ENCODE measurements at regions not wholly inside any gene's neighbourhood (a gene's known extent, or its start where the extent isn't known, plus 50 kb on each side); places are given as distances from the start of the nearest gene placed in this dataset.
A peak's percentile ranks its signal among the peaks of the same experiment; 100 is the strongest.
"Not testable (repeated sequence)": the region's sequence is repeated elsewhere in the genome, so short reads cannot be mapped to it uniquely, and the experiment has no call there.

DNA sequence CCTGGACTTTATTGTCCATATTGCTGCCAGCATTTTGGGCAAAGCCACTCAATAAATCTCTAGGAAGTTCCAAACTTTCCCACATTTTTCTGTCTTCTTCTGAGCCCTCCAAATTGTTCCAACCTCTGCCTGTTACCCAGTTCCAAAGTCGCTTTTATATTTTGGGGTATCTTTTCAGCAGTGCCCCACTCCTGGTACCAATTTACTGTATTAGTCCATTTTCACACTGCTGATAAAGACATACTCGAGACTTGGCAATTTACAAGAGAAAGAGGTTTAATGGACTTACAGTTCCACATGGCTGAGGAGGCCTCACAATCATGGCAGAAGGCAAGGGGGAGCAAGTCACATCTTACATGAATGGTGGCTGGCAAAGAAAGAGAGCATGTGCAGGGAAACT is 53.4 kb downstream of the AHSP start:
- not testable (repeated sequence) for DNase-seq

DNA sequence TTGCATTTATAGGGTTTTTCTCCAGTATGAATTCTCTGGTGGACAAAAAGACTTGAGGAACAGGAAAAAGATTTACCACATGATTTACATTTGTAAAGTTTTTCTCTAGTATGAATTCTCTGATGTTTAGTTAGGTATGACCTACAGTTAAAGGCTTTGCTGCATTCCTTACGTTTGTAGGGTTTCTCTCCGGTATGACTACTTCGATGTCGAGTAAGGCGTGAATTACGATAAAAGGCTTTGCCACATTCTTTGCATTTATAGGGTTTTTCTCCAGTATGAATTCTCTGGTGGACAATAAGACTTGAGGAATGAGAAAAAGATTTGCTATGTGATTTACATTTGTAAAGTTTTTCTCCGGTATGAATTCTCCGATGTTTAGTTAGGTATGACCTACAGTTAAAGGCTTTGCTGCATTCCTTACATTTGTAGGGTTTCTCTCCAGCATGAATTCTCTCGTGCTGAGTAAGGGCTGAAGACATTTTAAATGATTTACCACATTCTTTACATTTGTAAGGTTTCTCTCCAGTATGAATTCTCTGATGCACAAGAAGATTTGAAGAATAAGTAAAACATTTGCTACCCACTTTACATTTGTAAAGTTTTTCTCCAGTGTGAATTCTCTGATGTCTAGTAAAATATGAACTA is 74.2 kb downstream of the AHSP start:
- DNase-seq: not testable (repeated sequence)

DNA sequence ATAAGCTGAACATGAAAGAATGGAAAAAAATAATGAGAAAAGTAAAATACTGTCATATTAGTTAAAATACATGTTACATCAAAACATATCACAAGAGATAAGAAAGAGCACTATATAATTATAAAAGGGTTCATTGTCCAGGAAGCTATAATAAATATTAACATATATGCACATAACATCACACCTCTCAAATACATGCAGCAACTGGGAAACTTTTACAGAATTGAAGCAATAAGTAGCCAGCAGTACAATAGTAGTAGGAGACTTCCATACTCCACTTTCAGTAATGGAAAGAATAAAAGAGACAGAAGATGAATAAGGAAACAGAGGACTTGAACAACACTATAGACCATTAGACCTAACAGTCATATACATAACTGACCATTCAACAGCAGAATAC is 90.4 kb downstream of the AHSP start:
- DNase-seq: no peak

DNA sequence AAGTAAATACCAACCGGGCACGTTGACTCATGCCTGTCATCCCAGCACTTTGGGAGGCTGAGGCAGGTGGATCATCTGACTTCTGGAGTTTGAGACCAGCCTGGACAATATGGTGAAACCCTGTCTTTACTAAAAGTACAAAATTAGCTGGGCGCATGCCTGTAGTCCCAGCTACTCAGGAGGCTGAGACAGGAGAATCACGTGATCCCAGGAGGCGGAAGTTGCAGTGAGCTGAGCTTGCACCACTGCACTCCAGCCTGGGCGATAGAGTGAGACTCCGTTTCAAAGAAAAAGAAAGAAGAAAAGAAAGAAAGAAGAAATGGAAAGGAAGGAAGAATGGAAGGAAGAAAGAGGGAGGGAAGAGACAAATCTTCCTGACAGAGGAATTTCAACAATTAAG is 108.7 kb downstream of the AHSP start:
- DNase-seq: no peak

DNA sequence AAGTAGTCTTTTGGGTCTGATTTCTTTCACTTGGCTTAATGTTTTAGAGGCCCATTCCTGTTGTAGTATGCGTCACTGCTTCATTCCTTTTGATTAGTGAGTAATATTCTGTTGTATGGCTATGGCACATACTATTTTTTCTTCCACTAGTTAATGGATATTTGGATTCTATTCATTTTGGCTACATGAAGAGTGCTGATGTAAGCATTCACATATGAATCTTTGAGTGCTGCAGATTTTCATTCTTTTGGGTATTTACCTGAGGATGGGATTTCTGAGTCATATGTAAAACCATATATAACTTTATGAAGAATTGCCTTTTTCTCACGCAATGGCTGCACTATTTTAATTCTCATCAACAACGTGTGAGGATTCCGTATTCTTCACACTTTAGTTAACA is 113.6 kb downstream of the AHSP start:
- no peak for DNase-seq

DNA sequence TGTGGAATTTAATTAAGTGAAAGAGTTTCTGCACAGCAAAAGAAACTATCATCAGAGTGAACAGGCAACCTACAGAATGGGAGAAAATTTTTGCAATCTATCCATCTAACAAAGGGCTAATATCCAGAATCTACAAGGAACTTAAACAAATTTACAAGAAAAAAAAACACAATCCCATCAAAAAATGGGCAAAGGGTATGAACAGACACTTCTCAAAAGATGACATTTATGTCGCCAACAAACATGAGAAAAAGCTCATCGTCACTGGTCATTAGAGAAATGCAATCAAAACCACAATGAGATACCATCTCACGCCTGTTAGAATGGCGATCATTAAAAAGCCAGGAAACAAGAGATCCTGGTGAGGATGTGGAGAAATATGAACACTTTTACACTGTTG is 128.0 kb downstream of the AHSP start:
- not testable (repeated sequence) for DNase-seq

DNA sequence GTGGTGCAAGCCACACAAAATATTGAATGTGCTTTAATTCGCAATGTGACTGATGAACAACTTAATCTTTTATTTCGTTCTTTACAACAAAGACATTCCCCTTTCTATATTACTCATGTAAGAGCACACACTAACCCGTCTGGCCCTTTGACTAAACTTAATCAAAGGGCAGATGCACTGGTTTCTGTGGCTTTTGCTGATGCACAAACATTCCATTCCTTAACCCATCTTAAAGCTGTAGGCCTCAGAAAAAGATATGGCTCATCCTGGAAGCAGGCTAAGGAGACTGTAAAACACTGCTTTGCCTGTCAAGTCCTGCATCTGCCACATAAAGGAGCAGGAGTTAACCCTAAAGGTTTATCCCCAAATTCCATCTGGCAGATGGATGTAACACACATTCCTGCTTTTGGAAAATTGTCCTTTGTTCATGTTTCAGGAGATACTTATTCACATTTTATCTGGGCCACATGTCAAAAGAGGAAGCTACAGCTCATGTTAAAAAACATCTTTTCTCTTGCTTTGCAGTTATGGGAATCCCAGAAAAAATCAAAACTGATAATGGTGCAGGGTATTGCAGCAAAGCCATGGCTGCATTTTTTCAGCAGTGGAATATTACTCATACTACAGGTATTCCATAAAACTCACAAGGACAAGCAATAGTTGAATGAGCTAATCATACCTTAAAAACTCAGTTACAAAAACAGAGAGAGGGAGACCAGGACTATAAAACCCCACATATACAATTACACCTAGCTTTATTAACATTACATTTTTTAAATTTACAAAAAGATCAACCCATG is 137.2 kb downstream of the AHSP start:
- no peak for DNase-seq

DNA sequence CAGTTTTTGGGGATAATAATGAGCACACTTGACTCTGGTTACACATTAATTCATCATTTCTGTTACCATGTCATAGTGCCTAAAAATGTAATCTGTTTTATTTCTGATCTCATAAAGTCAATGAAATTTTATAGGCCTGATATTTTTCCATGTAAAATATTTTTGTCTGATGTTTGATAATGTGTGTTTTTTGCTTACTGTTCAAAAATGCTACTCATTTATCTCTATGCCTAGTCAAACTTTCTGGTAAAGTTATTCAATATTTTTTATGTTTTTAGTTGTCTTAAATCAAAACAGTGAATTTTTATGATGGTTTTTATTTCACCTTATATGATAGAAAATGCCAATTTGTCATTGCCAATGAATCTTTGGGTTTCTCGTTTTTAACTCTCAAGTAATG is 147.0 kb downstream of the AHSP start:
- DNase-seq: no peak

DNA sequence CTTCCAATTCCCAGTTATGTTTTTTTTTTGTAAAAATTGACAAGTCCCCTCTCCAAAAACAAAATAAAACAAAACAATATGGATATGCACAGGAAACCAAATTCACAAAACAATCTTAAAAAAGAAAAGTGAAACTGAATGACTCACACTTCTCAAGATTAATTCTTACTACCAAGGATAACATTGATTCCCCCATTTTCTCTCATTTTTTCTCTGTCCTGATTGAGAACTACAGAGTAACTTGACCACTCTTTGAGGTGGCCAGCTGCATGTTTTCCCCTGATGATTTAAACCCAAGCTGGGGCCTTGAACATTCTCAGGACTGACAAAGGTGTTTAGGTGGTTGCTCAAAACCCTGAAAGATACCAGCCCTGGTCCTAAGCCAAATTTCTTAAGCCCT is 149.0 kb downstream of the AHSP start:
- DNase-seq: no peak

DNA sequence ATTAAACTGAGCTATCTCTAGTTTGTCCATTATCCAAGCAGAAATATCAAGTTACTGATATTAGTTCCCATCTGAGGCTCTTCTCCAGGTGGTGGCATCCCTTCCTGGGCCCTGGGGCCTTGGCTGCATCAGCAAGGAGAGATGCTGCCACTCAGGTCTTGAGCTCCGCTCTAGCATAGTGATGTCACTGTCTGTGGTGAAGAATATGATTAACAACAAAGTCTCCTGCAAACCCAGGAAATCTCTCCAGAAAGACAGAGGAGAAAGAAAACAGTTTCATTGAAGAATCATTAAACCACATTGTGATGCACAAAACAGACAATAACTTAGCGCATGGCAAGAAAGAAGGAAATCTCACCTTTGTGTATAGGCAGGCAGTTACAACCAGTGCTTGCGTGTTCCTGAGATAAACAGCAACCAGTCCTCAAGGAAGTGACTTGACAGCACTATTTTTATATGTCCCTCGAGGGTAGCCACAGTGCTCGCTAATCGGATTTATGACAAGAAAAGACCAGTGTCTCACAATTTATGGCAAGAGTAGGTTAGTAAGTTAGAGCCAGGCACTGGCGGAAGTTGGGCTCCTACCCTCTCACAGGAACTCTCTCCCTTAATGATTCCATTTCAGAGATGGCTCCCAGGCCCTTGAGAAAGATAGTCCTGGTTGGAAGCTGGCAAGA is 151.1 kb downstream of the AHSP start:
- no peak for DNase-seq

DNA sequence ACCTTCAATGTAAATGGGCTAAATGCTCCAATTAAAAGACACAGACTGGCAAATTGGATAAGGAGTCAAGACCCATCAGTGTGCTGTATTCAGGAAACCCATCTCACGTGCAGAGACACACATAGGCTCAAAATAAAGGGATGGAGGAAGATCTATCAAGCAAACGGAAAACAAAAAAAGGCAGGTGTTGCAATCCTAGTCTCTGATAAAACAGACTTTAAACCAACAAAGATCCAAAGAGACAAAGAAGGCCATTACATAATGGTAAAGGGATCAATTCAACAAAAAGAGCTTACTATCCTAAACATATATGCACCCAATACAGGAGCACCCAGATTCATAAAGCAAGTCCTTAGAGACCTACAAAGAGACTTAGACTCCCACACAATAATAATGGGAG is 161.6 kb downstream of the AHSP start:
- not testable (repeated sequence) for DNase-seq

DNA sequence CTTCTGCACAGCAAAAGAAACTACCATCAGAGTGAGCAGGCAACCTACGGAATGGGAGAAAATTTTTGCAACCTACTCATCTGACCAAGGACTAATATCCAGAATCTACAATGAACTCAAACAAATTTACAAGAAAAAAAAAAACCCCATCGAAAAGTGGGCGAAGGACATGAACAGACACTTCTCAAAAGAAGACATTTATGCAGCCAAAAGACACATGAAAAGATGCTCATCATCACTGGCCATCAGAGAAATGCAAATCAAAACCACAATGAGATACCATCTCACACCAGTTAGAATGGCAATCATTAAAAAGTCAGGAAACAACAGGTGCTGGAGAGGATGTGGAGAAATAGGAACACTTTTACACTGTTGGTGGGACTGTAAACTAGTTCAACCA is 164.6 kb downstream of the AHSP start:
- DNase-seq: not testable (repeated sequence)

DNA sequence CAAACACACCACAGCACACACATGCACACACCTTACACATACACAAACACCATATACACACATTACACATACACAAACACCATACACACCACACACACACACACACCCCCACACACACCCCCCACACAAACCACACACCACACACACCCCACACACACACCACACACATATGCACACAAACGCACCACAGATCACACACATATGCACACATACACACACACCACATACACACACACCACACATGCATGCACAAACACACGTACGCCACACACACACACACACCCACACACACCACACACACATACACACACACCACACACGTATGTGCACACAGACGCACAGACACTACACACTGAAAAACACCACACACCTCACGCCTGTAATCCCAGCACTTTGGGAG is 166.0 kb downstream of the AHSP start:
- DNase-seq: no peak

DNA sequence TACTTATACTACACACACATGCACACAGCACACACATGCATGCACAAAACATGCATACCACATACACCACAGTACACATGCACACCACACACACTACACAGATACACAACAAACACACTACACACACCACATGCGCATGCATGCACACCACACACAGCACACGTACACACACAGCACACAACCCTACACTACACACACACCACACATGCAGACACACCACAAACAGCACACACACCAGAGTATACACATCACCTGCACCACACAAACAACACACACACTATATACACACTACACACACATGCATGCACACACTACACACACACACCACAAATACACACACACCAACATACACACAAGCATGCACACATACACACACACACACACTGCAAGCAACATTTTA is 166.8 kb downstream of the AHSP start:
- no peak for DNase-seq

DNA sequence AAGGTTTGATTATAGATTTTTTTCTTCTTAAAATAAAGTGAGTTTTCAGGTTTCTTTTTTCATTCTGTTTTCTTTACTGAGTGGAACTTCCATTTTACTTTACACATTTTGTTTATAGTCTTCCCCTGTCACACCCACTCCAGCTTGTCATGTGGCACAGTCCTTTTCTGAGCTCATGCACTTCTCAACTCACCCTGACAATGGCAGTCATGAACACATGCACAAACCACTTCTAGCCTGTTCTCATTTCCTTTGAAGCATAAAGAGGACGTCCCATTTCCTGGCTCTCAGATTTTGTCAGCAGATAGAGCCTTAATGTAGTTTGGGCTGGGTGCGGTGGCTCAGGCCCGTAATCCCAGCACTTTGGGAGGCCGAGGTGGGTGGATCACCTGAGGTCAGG is 168.0 kb downstream of the AHSP start:
- peak; percentile 19 for DNase-seq

DNA sequence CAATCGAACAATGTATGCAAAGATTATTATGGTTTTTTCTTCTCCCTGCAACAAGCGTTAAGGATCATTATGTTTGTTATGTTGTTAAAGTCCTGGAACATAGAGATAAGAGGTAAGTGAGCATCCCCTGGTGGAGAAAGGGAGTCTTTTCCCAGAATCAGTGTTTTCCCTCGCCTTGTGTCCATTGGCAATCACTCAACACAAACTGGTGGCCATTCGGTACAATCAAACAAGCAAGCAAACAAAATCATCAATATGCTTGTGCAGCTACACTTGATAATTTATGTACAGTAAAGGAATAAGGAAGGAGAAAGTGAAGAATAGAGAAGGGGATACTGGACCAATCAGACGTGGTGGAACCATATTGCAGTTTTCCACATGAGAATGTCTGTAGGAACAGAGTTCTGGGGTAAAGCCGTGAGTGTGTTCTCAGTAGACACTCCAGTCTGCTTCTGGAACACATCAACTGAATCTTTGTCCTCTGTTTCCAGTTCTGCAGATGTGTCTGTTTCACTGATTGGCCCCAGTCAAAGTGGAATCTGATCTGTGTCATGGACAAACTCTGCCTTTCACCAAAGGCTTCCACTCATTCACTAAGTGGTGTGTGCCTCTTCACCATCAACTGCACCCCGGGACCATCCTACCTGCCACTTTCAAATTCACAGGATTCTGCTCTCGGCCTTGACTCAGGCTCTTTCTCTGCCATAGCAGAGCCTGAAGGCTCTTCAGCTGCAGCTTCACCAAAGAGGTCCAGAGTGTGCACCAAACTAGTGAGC is 169.5 kb downstream of the AHSP start:
- DNase-seq: peak; percentile 40

DNA sequence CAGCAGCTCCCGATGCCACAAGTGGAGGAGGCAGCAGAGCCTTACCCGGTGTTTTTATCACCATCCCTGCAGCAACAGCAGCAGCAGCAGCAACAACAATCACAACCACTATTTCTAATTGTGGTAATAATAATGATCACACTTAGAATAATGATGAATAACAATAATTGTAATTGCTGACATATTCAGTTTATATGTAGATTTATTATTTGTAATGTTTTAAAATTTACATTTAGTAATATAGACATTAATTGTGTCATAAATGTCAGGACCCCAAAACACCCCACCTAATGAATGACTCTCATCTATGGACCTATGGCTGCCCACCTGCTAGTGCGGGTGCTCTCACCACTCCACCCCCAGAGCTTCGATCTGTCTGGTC is 170.0 kb downstream of the AHSP start:
- DNase-seq: no peak

DNA sequence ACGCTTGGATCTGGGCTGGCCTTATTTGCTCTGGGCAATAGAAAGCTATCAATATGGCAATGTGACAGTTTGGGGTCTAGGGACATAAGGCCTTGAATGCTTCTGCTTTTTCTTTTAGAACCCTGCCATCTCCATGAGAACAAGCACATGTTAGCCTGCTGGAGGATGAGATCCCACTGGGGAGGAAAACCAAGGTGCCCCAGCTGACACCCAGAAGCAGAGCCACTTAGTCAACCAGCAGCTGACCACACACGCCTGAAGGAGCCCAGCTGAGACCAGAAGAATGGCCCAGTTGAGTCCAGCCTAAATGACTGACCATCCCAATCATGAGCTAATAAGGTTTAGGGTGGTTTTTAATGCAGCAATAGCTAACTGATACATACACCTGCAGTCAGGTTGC is 171.2 kb downstream of the AHSP start:
- no peak for DNase-seq

DNA sequence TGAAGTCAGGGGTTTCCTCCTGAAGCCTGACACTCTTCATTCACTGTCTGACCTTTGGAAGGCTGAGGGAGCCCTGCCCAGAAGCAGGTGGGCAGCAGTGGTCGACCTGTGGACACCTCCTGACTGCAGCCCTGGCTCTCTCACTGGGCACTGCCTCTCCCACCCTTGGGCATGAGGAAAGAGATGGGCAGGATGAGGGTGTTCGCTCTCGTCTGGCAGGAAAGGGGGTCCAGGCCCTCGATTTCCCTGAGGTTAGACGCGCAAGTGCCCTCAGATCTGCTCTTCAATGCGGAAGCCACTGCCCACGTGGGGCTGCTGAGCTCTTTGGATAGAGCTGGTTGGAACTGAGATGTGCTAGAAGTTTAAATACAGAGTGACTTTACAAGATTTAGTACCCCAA is 171.9 kb downstream of the AHSP start:
- DNase-seq: no peak

DNA sequence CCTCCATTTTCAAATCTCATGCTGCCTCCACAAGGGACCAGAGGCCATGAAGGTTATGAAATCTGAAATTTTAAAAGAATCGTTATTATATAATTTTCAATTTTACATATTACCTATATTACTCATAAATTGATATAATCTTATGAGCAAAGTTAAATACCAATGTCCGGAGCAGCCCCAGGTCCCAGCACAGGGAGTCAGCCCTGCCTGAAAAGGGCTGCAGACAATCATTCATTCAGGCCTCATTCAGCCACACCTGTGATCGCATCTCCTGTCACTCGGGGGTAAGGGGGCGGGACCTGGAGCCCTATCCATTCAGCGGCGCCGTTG is 172.5 kb downstream of the AHSP start:
- DNase-seq: no peak

DNA sequence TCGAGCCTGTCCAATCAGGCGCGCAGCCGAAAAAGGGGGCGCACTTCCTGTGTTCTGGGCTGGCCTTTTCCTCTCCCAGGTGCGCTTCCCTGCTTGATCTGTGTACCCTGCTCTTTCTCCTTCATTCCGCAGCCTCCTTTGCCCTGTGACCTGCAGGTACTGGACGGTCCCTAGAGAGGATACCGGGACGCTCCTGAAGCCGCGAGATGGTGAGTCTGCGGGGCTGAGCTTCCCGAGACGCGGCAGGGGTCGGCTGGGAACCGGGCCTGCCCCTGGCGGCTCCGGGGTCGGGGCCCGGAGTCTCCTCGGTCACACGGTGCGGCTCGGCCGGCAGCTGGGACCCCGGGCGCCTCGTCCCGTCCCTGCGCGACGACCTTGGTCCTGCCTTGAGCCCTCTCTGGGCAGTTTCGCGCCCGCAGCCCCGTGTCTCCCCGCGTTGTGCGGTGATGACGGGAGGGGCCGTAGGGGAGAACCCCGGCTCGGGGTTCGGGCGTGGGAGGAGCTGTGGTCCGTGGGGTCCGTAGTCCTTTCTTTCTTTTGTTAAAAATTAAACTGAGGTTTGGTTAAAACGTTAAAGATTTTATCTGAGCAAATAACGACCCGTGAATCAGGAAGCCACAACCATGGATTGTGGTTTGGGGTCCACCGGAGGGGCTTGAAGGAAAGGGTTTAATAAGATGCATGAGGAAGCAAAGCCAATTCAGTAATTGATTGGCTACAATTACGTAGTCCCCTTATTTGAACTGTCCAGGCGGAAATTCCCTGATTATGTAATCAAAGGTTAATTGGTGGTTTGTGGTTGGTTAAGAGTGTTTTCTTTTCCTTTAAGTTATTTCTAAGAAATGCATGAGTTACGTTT is 172.8 kb upstream of the ZNF267 start:
- peak; percentile 78 for DNase-seq

DNA sequence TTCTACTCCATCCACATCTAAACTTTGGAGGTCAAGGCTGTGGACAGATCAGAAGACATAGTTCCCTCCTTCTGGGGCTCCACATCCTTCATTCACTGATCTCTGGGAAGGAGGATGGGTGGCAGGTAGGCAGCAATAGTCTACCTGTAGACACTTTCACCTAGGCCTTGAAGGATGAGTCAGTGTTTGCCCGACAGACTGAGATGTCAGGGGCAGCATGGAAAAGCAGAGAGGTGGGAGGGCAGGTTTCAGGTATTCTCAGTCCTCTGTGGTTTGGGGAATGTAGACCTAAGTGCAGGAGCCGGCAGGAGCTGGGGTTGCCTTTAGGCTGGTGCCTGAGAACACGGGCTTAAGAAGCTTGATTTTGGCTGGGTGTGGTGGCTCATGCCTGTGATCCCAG is 171.9 kb upstream of the ZNF267 start:
- no peak for DNase-seq

Measured in left kidney (tissue), 1 donor.